ENCODE measurements at regions not wholly inside any gene's neighbourhood (a gene's known extent, or its start where the extent isn't known, plus 50 kb on each side); places are given as distances from the start of the nearest gene placed in this dataset.

DNA sequence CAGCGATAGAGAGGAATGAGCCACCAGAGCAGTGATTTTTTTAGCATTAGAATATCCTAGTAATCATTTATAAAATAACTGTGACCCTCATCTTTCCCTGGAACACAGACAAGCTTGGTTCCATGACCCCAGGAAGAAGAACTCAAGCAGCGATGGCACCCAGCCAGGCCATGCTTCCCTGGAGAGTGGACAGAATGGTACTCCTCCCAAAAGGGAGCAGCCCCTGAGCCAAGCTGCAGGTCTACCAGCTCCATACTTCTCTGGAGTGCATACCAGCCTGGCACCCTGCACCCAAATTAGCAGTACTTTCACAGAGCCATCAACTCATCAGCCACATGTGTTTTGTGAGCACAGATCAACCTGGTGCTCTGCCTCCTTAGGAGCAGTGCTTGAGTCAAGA, 310.9 kb upstream of the PCDH10 start:
- no peak overlapping the region for H3K4me3 ChIP-seq
- 80 to 85% methylated on average over 1 to 2 of the region's 2 CpGs for WGBS, 2 donors (ENCODE audit: low coverage in 1 of 2)
- in situ Hi-C loops (cut with MboI; ENCODE audit: low pct_ligation_motif_present in 1 of 4, low pct_unique_long_range_greater_than_20kb in 1 of 4, low sequenced_read_pairs in 3 of 4) (no loop called here), intact Hi-C loops (cut with DNase I; ENCODE audit: low total_unique reads) (no loop called here)
- no peaks in the 10 kb centered on the region for H3K27me3 ChIP-seq
- H3K9me3 ChIP-seq, result peaks cover 0 to 5% of the 10 kb centered on the region in 2 donors
- no peak overlapping the region for H3K27ac ChIP-seq
- TF ChIP-seq POLR2AphosphoS5 (IDR thresholded peaks at IDR 0.05) (no peak), EP300 (IDR thresholded peaks at IDR 0.05; ENCODE audit: low read depth) (no peak), POLR2A (IDR thresholded peaks at IDR 0.05) (no peak)
- TF ChIP-seq, protein P1, sequence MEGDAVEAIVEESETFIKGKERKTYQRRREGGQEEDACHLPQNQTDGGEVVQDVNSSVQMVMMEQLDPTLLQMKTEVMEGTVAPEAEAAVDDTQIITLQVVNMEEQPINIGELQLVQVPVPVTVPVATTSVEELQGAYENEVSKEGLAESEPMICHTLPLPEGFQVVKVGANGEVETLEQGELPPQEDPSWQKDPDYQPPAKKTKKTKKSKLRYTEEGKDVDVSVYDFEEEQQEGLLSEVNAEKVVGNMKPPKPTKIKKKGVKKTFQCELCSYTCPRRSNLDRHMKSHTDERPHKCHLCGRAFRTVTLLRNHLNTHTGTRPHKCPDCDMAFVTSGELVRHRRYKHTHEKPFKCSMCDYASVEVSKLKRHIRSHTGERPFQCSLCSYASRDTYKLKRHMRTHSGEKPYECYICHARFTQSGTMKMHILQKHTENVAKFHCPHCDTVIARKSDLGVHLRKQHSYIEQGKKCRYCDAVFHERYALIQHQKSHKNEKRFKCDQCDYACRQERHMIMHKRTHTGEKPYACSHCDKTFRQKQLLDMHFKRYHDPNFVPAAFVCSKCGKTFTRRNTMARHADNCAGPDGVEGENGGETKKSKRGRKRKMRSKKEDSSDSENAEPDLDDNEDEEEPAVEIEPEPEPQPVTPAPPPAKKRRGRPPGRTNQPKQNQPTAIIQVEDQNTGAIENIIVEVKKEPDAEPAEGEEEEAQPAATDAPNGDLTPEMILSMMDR (IDR thresholded peaks at IDR 0.05), result no peak
- DNase-seq, result no peak
- H3K36me3 ChIP-seq, result no peaks in the 10 kb centered on the region
- no peaks in the 10 kb centered on the region for H3K4me1 ChIP-seq

DNA sequence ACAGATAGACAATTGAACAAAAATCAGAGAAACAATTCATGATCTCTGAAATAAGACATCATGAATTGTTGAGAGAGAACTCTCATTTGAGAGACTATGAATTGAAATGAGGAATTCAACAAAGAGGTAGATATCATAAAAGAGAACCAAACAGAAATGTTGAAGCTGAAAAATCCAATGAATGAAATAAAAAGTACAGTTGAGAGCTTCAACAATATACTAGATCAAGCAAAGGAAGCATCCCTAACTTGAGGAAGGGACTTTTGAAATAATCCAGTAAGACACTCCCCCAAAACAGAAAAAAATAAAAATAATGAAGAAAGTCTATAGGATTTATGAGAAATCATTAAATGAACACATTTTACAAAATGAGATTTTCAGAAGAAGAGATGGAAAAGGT, 310.0 kb upstream of the PCDH10 start:
- DNase-seq, result no peak
- Histone ChIP-seq H3K9me3 (peaks cover 0 to 5% of the 10 kb centered on the region in 2 donors), H3K4me1 (no peaks in the 10 kb centered on the region), H3K27me3 (no peaks in the 10 kb centered on the region), H3K36me3 (no peaks in the 10 kb centered on the region), H3K27ac (no peak overlapping the region), H3K4me3 (no peak overlapping the region)
- intact Hi-C loops (cut with DNase I; ENCODE audit: low total_unique reads) (no loop called here), in situ Hi-C loops (cut with MboI; ENCODE audit: low pct_ligation_motif_present in 1 of 4, low pct_unique_long_range_greater_than_20kb in 1 of 4, low sequenced_read_pairs in 3 of 4) (no loop called here)
- TF ChIP-seq POLR2AphosphoS5 (IDR thresholded peaks at IDR 0.05) (no peak), POLR2A (IDR thresholded peaks at IDR 0.05) (no peak), EP300 (IDR thresholded peaks at IDR 0.05; ENCODE audit: low read depth) (no peak)

DNA sequence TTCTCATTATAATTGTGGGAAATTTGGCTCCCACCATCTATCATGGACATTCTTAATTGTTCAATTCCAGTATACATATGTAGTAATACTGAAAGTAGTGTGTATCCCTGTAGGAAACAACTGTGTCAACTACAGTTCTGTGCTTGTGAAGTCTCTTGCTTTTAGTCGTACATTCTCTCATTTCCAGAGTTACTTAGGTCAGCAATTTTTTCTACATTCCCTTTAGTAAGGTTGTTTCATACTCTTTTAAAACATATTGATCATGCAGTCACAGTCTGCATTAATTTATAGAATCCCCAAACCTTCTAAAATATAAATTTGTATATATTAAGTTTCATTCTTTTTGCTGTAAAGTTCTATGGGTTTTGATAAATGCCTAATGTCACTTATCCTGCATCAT, 289.2 kb upstream of the PCDH10 start:
- no peaks in the 10 kb centered on the region for H3K27me3 ChIP-seq
- DNase-seq, result no peak
- TF ChIP-seq POLR2AphosphoS5 (IDR thresholded peaks at IDR 0.05) (no peak), EP300 (IDR thresholded peaks at IDR 0.05; ENCODE audit: low read depth) (no peak), POLR2A (IDR thresholded peaks at IDR 0.05) (no peak)
- TF ChIP-seq, protein P1 (IDR thresholded peaks at IDR 0.05), result no peak
- H3K9me3 ChIP-seq, result no peaks in the 10 kb centered on the region
- no peak overlapping the region for H3K4me3 ChIP-seq
- H3K4me1 ChIP-seq, result no peaks in the 10 kb centered on the region
- in situ Hi-C loops (cut with MboI; ENCODE audit: low pct_ligation_motif_present in 1 of 4, low pct_unique_long_range_greater_than_20kb in 1 of 4, low sequenced_read_pairs in 3 of 4) (no loop called here), intact Hi-C loops (cut with DNase I; ENCODE audit: low total_unique reads) (no loop called here)
- no peak overlapping the region for H3K27ac ChIP-seq
- WGBS, 2 donors (ENCODE audit: low coverage in 1 of 2), result 78 to 89% methylated on average over 1 of the region's 1 CpG
- H3K36me3 ChIP-seq, result no peaks in the 10 kb centered on the region

DNA sequence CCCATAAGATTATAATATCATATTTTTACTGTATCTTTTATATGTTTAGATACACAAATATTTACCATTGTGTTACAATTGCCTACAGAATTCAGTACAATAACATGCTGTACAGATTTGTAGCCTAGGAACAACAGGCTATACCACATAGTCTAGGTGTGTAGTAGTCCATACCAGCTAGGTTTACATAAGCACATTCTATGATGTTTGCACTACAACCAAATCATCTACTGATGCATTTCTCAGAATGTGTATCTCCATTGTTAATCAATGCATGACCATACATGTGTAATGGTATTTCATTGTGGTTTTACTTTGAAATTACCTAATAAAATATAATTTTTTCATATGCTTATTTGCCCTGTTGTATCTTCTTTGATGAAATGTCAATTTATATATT, 288.1 kb upstream of the PCDH10 start:
- DNase-seq, result no peak
- no peak for TF ChIP-seq POLR2A (IDR thresholded peaks at IDR 0.05)
- no peak for TF ChIP-seq EP300 (IDR thresholded peaks at IDR 0.05; ENCODE audit: low read depth)
- TF ChIP-seq POLR2AphosphoS5 (IDR thresholded peaks at IDR 0.05), result no peak
- TF ChIP-seq, protein P1 (IDR thresholded peaks at IDR 0.05), result no peak
- H3K4me1 ChIP-seq, result no peaks in the 10 kb centered on the region
- H3K4me3 ChIP-seq, result no peak overlapping the region
- intact Hi-C loops (cut with DNase I; ENCODE audit: low total_unique reads) (no loop called here), in situ Hi-C loops (cut with MboI; ENCODE audit: low pct_ligation_motif_present in 1 of 4, low pct_unique_long_range_greater_than_20kb in 1 of 4, low sequenced_read_pairs in 3 of 4) (no loop called here)
- H3K9me3 ChIP-seq, result no peaks in the 10 kb centered on the region
- H3K27me3 ChIP-seq, result no peaks in the 10 kb centered on the region
- H3K27ac ChIP-seq, result no peak overlapping the region
- H3K36me3 ChIP-seq, result no peaks in the 10 kb centered on the region

DNA sequence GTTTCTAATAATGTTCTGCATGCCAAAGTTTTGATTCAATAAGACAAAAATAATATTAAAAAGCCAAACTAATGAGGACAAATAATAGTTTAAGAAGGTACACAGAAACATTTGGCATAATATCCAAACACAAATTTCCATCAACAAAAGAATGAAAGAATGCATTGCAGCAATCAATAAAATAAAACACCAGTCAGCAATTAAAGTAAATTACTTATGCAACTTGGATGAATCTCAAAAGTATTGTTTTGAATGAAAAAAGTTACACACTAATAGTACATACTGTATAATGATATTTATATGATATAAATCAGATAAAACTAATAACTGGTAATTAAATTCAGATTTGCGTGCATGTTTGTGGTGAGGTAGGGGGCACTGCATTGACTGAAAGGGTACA, 285.5 kb upstream of the PCDH10 start:
- H3K36me3 ChIP-seq, result no peaks in the 10 kb centered on the region
- H3K4me1 ChIP-seq, result no peaks in the 10 kb centered on the region
- no peak overlapping the region for H3K27ac ChIP-seq
- 78 to 97% methylated on average over 1 of the region's 1 CpG for WGBS, 2 donors (ENCODE audit: low coverage in 1 of 2)
- no peaks in the 10 kb centered on the region for H3K9me3 ChIP-seq
- intact Hi-C loops (cut with DNase I; ENCODE audit: low total_unique reads), result no loop called here
- TF ChIP-seq, protein P1 (IDR thresholded peaks at IDR 0.05), result no peak
- TF ChIP-seq EP300 (IDR thresholded peaks at IDR 0.05; ENCODE audit: low read depth), result no peak
- no peak for TF ChIP-seq POLR2AphosphoS5 (IDR thresholded peaks at IDR 0.05)
- no peak for TF ChIP-seq POLR2A (IDR thresholded peaks at IDR 0.05)
- in situ Hi-C loops (cut with MboI; ENCODE audit: low pct_ligation_motif_present in 1 of 4, low pct_unique_long_range_greater_than_20kb in 1 of 4, low sequenced_read_pairs in 3 of 4), result no loop called here
- no peaks in the 10 kb centered on the region for H3K27me3 ChIP-seq
- DNase-seq, result no peak
- no peak overlapping the region for H3K4me3 ChIP-seq
